ENCODE measurements at regions not wholly inside any gene's neighbourhood (a gene's known extent, or its start where the extent isn't known, plus 50 kb on each side); places are given as distances from the start of the nearest gene placed in this dataset.
"Not testable (repeated sequence)": the region's sequence is repeated elsewhere in the genome, so short reads cannot be mapped to it uniquely, and the experiment has no call there.

DNA sequence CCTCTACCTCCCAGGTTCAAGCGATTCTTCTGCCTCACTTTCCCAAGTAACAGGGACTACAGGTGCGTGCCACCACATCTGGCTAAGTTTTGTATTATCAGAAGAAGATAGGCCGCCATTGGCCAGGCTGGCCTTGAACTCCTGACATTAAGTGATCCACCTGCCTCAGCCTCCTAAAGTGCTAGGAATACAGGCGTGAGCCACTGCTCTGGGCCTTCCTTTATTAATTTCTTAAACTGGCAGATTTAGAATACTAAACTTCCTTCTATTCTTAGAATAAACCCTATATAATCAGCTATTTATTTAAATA is 86.6 kb downstream of the HFE start:
- no peak for DNase-seq

DNA sequence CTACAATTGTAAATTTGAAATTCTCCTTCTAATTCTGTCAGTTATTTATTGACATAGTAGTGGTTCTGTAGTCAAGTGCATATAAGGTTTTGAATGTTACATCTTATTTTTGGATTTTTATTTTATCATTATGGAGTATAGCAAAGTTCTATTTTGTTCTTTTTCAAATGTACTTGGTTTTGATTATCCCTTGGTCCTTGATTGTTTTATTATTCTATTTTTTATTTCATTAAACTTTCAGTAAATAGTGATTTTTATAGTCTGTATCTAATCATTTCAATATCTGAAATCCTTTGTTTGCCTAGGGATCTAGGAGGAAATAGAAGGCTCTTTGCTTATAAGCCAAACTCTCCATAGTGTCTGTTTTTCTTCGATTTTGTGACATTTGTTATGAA is 87.8 kb downstream of the HFE start:
- no peak for DNase-seq

DNA sequence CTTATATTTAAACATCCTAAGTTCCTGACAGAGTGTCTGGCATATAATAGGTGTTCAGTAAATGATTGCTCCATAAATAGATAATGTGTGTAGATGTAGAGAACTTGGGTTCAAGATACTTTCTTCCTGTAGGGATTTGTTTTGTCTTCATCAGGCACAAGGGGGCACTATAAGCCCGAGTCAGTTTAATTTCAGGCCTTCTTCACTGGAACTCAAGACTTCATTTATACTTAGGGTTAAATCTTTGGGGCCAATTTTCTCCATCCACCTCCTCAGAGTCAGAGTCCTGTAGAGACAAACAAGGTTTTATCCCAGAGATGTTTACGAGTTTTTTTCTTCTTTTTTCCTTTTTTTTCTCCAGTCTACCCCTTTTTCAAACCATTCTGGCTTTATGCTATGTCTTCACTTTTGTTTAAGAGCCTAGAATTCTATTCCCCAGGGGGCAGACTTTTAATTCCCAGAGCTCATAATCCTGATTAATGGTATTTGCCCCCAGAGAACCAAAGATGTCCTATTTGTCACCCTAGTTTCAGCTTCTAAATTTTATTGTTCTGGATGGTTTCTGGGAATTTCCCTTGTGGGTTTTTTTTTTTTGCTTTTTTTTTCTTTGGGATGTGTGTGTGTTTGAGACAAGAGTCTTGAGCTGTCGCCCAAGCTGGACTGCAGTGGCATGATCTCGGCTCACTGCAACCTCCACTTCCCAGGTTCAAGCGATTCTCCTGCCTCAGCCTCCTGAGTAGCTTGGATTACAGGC is 88.4 kb downstream of the HFE start:
- peak in 1 of 2 donors; percentile 24 for DNase-seq

DNA sequence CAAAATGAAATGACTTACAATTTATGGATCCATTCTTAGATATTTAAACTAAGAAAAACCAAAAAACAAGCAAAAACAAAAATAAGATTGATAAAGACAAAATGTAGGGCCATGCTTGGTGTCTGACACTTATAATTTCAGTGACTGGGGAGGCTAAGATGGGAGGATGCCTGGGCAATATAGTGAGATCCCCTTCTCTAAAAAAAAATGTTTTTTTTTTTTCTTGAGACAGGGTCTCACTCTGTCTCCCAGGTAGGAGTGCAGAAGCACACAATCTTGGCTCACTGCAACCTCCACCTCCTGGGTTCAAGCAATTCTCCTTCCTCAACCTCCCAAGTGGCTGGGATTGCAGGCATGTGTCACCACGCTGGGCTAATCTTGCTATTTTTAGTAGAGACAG is 92.4 kb downstream of the HFE start:
- no peak for DNase-seq

DNA sequence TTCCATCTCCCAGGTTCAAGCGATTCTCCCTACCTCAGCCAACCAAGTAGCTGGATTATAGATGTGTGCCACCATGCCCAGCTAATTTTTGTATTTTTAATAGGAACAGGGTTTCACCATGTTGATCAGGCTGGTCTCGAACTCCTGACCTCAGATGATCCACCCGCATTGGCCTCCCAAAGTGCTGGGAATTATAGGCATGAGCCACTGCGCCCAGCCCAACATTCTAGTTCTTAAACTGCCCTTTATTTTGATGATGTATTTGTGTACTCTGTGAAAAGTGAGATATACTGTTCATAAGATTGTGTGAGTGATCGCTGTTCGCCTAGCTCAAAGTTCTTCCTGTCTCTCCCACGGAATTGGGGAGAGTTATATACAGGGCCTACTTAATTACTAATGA is 93.1 kb downstream of the HFE start:
- no peak for DNase-seq

DNA sequence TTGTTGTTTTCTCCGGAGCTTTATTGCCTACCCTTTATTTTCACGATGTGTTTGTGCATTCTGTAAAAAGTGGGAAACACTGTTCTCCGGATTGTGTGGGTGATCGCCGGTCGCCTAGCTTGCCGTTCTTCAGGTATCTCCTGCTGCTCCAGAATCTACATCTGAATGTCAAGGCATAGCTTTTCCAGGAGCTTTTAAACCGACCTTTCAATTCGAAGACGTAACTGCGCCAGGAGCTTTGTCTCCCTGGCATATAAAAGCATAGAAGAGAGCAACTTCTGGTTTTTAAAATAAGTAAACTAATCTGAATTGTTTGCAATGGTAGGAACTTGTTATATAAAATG is 96.0 kb downstream of the HFE start:
- no peak for DNase-seq

DNA sequence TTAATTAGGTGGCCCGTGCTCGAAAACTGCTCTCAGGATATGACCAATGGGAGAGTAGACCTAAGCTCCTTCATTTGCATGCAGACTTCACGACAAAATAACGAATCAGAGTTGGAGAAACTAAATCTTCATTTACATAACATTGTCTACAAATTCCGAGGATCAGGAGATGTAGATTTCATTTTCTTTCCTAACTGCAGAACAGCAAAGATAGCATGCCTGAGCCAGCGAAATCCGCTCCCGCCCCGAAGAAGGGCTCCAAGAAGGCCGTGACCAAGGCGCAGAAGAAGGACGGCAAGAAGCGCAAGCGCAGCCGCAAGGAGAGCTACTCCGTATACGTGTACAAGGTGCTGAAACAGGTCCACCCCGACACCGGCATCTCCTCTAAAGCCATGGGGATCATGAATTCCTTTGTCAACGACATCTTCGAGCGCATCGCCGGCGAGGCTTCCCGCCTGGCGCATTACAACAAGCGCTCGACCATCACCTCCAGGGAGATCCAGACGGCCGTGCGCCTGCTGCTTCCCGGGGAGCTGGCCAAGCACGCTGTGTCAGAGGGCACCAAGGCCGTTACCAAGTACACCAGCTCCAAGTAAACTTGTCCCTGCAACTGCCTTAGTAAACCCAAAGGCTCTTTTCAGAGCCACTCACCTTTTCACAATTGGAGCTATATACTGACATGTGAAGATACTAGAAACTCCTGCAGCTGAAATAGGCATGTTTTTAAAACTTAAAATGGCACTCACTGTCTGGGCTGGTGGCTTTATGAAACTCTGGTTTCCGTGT is 96.5 kb downstream of the HFE start:
- peak; percentile 88 to 92 for DNase-seq

DNA sequence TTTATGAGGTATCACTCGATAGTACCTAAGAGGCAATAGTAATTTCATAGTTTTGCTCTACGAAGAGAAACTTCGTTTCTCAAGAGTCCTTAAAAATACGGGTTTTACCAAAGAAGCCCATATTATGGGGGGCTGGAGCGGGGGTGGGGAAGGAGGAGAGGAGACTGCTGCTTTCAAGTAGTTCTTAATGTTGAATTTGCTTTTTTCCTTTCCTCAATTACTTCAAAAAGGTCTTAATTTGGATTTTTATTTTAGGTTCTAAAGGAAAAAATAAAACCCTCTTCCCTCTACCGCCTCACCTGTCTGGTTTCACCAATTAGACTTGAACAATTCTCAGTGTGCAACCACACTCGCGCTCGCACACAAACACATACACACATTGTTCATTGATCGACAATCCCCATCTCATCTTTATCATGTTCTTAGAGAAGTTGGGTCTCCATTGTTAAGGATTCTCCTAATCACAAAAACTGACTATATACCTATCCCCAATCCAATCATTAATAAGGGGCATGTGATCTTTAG is 97.2 kb downstream of the HFE start:
- no peak for DNase-seq

DNA sequence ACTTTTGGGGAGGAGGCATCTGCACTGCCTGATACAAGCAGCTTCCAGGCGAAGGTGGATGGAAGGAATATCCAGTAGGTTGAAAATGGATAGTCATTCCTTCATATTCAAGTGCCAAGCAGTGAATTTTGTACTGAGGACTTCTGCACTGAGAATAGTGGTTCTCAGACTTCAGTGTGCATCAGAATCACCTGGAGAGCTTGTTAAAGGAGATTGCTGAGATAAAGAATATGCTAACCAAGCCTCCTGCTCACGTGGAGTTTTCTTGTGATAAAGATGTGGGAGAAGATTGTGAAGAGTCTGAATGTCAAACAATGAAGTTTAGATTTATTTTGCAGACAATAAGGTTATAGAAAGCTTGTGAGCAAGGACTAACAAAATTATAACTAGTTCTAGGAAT is 97.8 kb downstream of the HFE start:
- DNase-seq = no peak

DNA sequence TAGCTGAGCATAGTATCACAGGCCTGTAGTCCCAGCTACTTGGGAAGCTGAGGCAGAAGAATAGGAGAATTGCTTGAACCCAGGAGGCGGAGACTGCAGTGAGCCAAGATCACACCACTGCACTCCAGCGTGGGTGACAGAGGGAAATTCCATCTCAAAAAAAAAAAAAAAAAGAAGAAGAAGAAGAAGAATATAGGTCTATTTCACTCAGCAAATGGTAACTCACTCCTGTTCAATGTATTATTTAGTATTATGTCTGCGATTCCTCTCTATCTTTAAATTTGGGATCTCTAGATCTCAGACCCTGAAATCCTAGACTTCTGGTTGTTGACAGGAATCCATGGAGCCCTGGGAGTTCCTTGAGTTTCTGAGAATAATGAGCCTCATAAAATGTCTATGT is 98.6 kb downstream of the HFE start:
- DNase-seq = no peak

DNA sequence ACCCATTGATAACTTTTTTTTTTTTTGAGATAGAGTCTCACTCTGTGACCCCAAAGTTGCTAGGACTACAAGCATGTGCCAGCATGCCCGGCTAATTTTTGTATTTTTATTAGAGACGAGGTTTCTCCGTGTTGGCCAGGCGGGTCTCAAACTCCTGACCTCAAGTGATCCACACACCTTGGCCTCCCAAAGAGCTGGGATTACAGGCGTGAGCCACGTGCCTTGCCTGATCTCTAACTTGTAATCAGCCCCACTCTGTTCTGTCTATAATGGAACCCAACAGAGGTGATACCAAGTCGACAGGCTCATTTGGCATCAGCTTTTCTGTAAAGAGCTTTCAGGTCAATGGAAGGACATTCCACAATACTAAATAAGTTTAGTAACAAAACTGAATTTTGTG is 99.4 kb downstream of the HFE start:
- DNase-seq = no peak

DNA sequence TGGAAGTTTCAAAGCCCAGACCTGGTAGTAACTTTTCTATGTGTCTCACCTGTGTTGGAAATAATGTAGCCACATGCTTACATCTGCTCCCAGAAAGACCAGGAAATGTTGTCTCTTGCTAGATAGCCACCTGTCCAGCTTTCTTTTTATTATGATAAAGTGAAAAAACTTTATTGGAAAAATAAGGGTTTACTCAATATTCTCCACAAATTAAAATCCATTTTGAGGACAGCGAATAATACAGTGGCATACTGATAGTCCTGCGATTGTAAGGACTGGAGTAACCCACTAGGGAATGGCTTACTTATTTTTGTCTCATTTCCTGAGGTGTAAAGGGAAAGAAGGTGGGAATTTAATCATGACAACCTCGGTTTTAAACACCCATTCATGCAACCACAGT is 100.1 kb downstream of the HFE start:
- no peak for DNase-seq

DNA sequence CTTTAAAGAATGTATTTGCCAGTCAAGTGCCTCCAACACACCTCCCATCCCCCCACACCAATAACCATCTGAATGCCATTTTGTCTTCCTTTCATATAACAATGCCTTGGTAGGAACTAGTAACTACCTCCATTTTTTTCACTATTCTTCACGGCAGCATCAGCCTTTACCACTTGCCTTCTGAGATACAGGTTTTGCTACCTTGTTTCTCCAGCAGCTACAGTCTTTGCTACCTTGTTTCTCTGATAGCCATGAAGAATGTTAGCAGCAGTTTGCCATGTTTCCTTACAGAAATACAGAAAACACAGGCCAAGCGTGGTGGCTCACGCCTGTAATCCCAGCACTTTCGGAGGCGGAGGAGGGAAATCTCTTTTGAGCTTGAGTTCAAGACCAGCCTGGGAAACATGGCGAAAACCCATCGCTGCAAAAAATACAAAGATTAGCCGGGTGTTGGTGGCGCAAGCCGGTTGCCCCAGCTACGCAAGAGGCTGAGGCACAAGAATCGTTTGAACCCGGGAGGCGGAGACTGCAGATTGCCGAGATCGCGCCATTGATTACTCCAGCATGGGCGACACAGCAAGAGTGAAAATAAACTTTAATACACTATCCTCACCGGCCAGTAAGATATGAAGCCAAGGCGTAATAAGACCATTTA is 100.9 kb downstream of the HFE start:
- peak; percentile 49 to 55 for DNase-seq

DNA sequence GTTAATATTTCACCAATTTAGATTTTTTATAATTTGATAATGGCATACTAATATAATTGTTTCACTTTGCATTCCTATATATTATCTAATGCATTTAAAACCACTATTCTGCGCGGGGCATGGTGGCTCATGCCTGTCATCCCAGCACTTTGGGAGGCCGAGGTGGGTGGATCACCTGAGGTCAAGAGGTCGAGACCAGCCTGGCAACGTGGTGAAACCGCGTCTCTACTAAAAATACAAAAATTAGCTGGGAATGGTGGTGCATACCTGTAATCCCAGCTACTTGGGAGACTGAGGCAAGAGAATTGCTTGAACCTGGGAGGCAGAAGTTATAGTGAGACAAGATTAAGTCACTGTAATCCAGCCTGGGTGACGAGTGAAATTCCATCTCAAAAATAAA is 104.3 kb downstream of the HFE start:
- not testable (repeated sequence) for DNase-seq

DNA sequence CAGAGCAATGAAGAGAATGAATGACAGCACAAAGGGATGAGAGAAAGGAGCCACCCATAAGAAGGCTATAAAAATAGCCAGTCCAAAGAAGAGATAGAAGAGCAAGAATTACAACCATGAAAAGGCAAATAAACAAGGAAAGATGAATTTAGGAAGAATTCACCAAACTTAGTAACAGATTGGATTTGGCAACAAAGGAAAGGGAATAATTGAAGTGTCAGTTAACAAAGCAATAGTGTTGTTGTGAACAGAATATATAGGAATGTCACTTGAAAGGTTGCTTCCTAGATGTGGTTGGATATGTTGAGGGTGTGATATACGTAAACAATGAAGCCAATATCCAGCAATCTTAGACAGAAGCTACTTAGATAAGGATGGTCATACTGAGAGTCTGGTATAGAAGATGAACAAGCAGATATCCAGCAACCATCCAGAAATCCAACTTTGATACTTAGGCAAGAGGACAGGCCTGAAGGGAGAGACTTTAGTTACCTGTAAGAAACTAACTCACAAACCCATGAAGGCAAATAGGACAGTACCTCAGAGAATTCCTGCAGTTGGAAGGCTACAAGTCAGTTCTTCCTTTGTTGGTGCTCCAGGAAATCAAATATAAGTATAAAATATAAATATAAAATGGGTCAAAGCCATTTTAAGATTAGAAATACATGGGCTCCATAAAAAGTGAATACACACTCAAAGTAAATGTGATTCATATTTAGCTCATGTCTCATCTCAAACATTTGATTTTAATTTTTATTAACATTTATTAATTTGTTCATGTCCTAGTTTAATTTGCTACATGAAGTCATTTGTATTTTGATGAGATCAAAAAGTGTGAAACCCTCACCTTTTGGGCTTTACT is 106.5 kb downstream of the HFE start:
- DNase-seq = no peak

DNA sequence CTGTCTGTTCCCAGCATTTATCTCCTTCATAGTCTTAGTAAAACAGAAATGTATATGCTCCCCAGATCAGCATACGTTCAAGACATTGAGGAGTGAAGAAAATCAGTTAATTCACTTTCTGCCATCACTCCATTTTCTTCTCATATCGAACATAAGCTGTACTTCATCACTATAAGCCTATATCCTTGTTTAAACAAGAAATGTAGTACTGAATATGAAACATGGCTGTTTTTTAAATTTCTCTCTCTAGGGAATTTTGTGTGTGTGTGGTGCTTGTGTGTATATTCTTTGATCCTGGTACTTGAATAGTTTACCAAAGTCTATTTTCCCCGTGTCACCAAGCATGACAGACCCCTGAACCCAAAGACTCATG is 107.1 kb downstream of the HFE start:
- no peak for DNase-seq

DNA sequence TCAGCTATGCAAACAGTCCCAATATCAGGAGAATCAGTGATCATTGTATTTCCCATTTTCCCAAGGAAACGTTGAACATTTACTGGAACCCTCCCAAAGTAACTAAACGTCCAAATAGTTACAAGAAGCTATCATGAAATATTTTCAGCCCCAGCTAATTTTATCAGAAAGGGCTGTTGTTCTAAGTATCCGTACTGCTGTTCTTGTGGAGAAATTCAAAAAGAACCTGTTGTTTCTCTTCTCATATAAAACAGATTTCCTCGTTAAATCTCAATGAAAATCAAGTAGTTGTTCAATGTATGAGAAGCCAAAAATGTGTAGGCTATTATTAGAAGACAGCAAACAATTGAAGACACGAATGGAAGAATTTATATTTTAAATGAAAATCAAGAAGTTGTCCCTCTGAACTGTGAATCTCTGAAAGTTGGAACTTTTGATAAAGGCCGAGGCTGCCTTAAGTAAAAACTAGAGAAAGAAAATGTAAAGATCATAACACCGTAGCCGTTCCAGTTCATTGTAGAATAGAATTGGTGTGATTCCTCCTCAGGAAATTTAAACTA is 107.7 kb downstream of the HFE start:
- no peak for DNase-seq

DNA sequence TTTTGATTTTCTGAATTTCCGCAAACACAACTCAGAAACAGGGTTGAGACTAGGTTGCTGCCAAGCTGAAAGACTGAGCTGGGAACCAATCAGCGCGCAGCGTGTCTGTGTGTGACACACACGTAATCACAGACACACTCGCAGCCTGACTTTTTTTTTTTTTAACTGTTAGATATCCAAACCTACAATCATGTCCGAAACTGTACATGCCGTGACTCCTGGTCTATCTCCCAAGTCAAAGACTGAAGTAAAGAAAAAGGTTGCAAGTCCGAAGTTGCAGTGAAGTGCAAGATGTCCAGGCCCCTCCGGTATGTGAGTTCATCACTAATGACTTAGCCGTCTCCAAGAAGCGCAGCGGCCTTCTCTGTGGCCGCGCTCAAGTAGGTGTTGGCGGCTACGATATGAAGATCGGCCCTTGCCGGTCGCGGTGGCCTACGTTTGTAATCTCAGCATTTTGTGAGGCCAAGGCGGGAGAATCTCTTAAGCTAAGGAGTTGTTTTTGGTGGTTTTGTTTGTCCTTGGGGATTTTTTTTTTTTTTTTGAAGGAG is 108.2 kb downstream of the HFE start:
- peak; percentile 91 to 93 for DNase-seq

DNA sequence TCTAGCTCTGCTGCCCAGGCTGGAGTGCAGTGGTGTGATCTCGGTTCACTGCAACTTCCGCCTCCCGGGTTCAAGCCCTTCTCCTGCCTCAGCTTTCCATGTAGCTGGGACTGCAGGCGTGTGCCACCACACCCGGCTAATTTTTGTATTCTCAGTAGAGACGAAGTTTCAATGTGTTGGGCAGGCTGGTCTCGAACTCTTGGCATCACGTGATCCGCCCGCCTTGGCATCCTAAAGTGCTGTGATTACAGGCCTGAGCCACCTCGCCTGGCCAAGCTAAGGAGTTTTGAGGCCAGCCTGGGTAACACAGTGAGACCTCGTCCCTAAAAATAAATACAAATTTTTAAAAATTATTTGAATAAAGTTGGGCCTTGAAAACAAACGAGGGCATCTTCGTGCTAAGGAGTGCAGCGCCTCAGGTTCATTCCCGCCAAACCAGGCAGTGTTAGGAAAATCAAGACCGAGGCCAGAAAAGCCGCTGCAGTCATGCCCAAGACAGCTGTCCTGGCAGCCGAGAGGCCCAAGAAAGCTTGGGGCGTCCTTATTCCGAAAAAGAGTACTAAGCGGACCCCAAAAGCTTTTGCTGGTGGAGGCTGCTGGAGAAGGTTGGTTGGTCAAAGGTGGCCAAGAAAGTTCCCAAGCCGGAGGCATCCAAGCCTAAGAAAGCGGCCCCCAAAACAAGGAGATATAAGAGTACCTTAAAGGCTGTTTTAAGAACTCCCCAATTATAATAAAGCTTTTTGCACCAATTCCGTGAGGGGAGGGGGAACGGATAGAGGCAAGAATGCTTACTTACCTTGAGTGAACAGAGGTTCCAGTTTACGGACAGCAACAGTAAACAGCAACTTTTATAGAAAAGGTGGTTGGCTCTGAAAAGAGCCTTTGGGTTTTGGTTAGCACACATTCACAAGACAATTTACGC is 109.0 kb downstream of the HFE start:
- no peak for DNase-seq
